BE2C (cell line): ENCODE measurements at regions not wholly inside any gene's neighbourhood (a gene's known extent, or its start where the extent isn't known, plus 50 kb on each side); places are given as distances from the start of the nearest gene placed in this dataset.

Experiments used
- DNase-seq: peaks from one replicate; pipeline ENCODE4 v3.0.0-alpha.2; 2020
- H3K27me3 ChIP-seq: fragments of 250-450 bp; sonication (Bioruptor Pico); 2 replicates; pipeline ENCODE4 v1.5.1; 2020; ENCODE audit warnings: mild to moderate bottlenecking
- H3K36me3 ChIP-seq: fragments of 250-450 bp; sonication (Bioruptor Pico); 2 replicates; pipeline ENCODE4 v1.5.1; 2020; ENCODE audit warnings: mild to moderate bottlenecking
- H3K4me1 ChIP-seq: fragments of 250-450 bp; sonication (Bioruptor Pico); 2 replicates; pipeline ENCODE4 v1.5.1; 2020
- H3K4me3 ChIP-seq: 2 replicates; pipeline ENCODE4 v1.5.1; 2011; ENCODE audit warnings: low read depth, low read length
- H3K9me3 ChIP-seq: fragments of 250-450 bp; sonication (Bioruptor Pico); 2 replicates; pipeline ENCODE4 v1.5.1; 2020
- TF ChIP-seq, protein P1 (sequence below): IDR thresholded peaks from 2 replicates; pipeline ENCODE4 v1.5.1; 2012; ENCODE audit warnings: mild to moderate bottlenecking, low read depth, low read length

- Histone ChIP-seq H3K36me3 (no peaks in the 10 kb centered on the region), H3K4me3 (no peak overlapping the region), H3K4me1 (no peaks in the 10 kb centered on the region), H3K27me3 (no peaks in the 10 kb centered on the region), H3K9me3 (no peaks in the 10 kb centered on the region)
- TF ChIP-seq, protein P1, sequence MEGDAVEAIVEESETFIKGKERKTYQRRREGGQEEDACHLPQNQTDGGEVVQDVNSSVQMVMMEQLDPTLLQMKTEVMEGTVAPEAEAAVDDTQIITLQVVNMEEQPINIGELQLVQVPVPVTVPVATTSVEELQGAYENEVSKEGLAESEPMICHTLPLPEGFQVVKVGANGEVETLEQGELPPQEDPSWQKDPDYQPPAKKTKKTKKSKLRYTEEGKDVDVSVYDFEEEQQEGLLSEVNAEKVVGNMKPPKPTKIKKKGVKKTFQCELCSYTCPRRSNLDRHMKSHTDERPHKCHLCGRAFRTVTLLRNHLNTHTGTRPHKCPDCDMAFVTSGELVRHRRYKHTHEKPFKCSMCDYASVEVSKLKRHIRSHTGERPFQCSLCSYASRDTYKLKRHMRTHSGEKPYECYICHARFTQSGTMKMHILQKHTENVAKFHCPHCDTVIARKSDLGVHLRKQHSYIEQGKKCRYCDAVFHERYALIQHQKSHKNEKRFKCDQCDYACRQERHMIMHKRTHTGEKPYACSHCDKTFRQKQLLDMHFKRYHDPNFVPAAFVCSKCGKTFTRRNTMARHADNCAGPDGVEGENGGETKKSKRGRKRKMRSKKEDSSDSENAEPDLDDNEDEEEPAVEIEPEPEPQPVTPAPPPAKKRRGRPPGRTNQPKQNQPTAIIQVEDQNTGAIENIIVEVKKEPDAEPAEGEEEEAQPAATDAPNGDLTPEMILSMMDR: no peak
- no peak for DNase-seq
Measured at GRCh38 chr2:60629801-60630385, 76.4 kb upstream of the BCL11A start.

DNA sequence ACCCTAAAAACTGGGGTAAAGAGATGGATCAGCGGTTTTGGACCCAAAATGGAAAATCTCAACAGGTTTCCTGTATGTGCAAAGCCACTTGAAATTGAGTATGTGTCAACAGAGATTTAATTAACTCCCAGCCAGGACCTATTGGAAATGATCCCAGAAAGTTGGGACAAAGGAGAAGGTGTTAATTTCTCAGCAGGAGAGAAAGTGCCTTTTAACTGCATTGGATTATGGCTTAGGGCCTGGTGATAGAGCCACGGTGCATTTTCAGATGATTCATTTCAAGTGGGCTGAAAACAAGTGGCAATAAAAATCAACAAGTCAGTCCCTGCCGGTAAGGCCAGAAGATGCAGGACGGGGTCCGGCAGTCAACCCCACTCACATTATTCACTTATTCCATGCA is 80.2 kb upstream of the BCL11A start:
- Histone ChIP-seq H3K4me1 (no peaks in the 10 kb centered on the region), H3K9me3 (no peaks in the 10 kb centered on the region), H3K36me3 (no peaks in the 10 kb centered on the region), H3K4me3 (no peak overlapping the region), H3K27me3 (no peaks in the 10 kb centered on the region)
- TF ChIP-seq, protein P1: no peak
- no peak for DNase-seq

GRCh38 chr2:60634438-60634837 is 81.0 kb upstream of the BCL11A start:
- no peaks in the 10 kb centered on the region for H3K4me1 ChIP-seq
- H3K36me3 ChIP-seq: no peaks in the 10 kb centered on the region
- H3K27me3 ChIP-seq: no peaks in the 10 kb centered on the region
- no peak for DNase-seq
- H3K4me3 ChIP-seq: no peak overlapping the region
- H3K9me3 ChIP-seq: no peaks in the 10 kb centered on the region
- TF ChIP-seq, protein P1: no peak

DNA sequence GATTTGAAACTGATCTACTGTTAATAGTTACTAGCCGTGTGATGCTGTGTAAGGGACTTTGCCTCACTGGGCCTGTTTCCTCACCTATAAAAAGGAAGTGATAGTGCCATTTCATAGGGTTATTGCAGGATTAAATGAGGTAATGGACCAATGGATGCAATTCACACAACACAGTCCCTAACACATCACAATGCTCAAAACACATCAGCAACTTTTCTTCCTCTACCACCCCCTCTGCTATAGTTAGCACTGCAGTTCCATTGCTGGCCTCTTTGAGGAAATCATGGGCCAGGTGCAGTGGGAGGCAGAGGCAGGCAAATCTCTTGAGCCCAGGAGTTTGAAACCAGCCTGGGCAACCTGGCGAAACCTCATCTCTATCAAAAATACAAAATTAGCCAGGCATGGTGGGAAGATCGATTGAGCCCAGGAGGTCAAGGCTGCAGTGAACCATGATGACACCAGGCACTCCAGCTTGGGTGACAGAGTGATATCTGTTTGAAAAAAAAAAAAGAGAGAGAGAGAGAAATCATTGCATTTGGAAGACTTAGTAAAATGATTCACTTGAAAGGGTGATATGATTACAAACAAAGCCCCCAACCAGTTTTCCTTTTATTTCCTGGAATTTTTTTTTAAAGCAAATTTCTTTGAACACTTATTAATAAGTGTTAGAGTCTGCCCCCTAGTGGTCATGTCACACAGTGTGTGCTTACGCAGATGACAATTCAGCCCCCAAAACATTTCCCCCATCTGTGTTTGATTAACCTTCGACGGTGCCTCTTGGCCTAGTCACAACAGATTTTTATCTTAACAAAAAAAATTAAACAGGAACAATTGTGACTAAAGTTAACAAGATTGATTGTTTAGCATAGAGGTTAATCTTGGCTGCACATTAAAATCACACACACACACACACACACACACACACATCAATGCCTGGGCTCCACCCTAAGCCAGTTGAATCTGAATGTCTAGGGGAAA is 88.6 kb upstream of the BCL11A start:
- no peaks in the 10 kb centered on the region for H3K36me3 ChIP-seq
- no peaks in the 10 kb centered on the region for H3K4me1 ChIP-seq
- H3K27me3 ChIP-seq: no peaks in the 10 kb centered on the region
- H3K9me3 ChIP-seq: no peaks in the 10 kb centered on the region
- DNase-seq: peak; percentile 40
- TF ChIP-seq, protein P1: peak; percentile 64
- H3K4me3 ChIP-seq: no peak overlapping the region

DNA sequence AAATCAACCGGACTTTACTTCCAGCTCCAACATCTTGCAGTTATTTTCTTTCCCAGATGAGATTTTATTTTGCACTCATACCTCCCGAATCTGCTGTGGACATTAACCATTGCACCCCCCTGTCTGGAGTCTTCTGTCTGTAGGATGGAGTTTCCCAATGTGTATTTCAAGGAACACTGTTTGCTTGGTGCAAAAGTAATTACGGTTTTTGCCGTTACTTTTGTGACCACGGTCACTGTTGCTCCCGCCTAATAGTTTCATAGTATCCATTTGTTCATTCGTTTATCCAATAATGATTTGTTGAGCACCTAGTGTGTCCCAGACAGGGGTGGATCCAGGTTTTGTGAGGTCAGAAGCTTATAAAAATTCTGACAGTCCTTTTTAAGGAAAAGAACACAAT is 90.3 kb upstream of the BCL11A start:
- Histone ChIP-seq H3K27me3 (no peaks in the 10 kb centered on the region), H3K4me3 (no peak overlapping the region), H3K4me1 (no peaks in the 10 kb centered on the region), H3K9me3 (no peaks in the 10 kb centered on the region), H3K36me3 (no peaks in the 10 kb centered on the region)
- DNase-seq: no peak
- TF ChIP-seq, protein P1: no peak

DNA sequence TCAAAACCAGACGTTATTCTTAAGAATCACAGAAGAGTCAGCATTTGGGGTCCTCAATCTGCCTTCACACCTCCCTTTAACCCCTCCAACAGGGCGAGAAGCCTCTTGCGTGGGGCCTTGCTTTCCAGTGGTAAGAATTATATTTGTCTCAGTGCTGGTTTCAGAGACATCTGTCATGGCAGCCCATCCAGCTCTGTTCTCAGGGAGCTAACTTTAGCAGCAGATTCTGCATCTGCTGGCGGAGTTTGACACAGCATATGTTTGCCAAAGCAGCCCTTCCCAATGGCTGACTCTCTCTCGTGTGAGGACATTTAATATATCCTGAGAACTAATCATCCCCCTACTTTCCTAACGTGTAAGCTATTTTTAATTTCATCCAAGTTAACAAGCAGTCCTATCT is 91.5 kb upstream of the BCL11A start:
- no peaks in the 10 kb centered on the region for H3K27me3 ChIP-seq

More for the DNA sequence above, 91.5 kb upstream of the BCL11A start:
- DNase-seq: no peak
- no peaks in the 10 kb centered on the region for H3K4me1 ChIP-seq
- TF ChIP-seq, protein P1: no peak
- H3K36me3 ChIP-seq: no peaks in the 10 kb centered on the region
- H3K9me3 ChIP-seq: no peaks in the 10 kb centered on the region
- H3K4me3 ChIP-seq: no peak overlapping the region
